ENCODE measurements at regions not wholly inside any gene's neighbourhood (a gene's known extent, or its start where the extent isn't known, plus 50 kb on each side); places are given as distances from the start of the nearest gene placed in this dataset.

- TF ChIP-seq CTCF (IDR thresholded peaks at IDR 0.05; ENCODE audit: extremely low read depth in 1 of 2, insufficient read depth in 1 of 2, low read depth in 1 of 2, low read length in 2 of 2) (no peak), EZH2 (IDR thresholded peaks at IDR 0.05; ENCODE audit: borderline replicate concordance, low read depth, low read length, severe bottlenecking) (no peak), POLR2AphosphoS5 (IDR thresholded peaks at IDR 0.05; ENCODE audit: insufficient read depth, low read depth, low read length) (no peak), FOS (IDR thresholded peaks at IDR 0.05; ENCODE audit: borderline replicate concordance, insufficient read depth, low read length) (no peak), POLR2A (IDR thresholded peaks at IDR 0.05; ENCODE audit: low read depth, low read length) (no peak), MAX (IDR thresholded peaks at IDR 0.05; ENCODE audit: insufficient read depth, insufficient read length) (no peak)
Observed at GRCh38 chr13:112134391-112135075, 67.6 kb downstream of the SOX1 start.
